ENCODE measurements at regions not wholly inside any gene's neighbourhood (a gene's known extent, or its start where the extent isn't known, plus 50 kb on each side); places are given as distances from the start of the nearest gene placed in this dataset.

DNA sequence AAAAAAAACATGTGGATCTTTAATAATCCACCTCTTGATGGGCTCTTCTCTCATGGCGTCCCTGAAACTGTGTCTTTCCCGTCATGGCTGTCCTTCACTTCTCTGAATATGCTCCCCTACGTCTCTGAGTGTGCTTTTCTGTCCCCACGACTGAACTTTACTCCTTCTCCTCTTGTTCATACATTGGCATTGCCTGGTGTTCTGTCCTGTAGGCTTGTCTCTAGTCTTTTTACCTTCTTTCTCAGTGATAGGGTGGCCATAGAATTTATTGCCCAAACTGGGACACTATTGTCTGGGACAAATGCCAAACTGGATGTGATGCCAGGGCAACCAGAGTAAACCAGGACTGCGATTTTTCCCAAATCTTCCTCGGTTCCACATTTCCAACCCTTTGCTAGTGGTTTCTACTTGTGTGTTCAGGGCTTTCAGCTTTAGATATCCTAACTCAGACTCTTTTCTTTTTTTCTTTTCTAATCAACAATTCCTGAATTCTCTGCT is 202.2 kb downstream of the ATP23 start:
- TF ChIP-seq EZH2 (IDR thresholded peaks at IDR 0.05; ENCODE audit: borderline replicate concordance, low read length), result no peak
- TF ChIP-seq, protein P1, sequence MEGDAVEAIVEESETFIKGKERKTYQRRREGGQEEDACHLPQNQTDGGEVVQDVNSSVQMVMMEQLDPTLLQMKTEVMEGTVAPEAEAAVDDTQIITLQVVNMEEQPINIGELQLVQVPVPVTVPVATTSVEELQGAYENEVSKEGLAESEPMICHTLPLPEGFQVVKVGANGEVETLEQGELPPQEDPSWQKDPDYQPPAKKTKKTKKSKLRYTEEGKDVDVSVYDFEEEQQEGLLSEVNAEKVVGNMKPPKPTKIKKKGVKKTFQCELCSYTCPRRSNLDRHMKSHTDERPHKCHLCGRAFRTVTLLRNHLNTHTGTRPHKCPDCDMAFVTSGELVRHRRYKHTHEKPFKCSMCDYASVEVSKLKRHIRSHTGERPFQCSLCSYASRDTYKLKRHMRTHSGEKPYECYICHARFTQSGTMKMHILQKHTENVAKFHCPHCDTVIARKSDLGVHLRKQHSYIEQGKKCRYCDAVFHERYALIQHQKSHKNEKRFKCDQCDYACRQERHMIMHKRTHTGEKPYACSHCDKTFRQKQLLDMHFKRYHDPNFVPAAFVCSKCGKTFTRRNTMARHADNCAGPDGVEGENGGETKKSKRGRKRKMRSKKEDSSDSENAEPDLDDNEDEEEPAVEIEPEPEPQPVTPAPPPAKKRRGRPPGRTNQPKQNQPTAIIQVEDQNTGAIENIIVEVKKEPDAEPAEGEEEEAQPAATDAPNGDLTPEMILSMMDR (conservative IDR thresholded peaks at IDR 0.05 in 1 of 2, IDR thresholded peaks at IDR 0.05 in 1 of 2; ENCODE audit: extremely low read depth in 1 of 2, insufficient read depth in 1 of 2, low read depth in 1 of 2, low read length in 2 of 2), result no peak

Data from mammary epithelial cell (primary cell).